GM19240 (cell line): ENCODE measurements at regions not wholly inside any gene's neighbourhood (a gene's known extent, or its start where the extent isn't known, plus 50 kb on each side); places are given as distances from the start of the nearest gene placed in this dataset.
"Not testable (repeated sequence)": the region's sequence is repeated elsewhere in the genome, so short reads cannot be mapped to it uniquely, and the experiment has no call there.

Experiments used
- DNase-seq: peaks from one replicate; pipeline ENCODE4 v3.0.0; 2011; ENCODE audit warnings: low spot score; ENCODE audit not compliant: insufficient read length

DNA sequence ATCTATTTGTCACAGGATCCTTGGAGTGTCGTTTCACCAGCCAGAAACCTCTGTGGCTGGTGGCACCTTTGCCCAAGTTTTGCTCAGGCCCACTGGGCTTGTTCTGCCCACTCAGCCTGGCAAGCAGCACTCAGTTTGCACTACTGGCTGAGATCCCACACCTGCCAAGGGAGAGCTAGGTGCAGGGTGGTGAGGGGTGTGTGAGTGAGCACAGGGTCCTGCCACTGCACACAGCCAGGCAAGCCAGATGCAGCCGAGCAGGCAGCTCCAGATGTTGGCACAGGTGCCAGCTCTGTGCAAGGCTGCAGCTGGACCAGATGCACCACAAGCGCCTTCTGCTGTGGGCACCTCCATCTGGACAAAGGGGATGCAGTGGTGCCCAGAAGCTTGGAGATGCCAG, 281.7 kb upstream of the UBE2E3 start:
- no peak for DNase-seq

DNA sequence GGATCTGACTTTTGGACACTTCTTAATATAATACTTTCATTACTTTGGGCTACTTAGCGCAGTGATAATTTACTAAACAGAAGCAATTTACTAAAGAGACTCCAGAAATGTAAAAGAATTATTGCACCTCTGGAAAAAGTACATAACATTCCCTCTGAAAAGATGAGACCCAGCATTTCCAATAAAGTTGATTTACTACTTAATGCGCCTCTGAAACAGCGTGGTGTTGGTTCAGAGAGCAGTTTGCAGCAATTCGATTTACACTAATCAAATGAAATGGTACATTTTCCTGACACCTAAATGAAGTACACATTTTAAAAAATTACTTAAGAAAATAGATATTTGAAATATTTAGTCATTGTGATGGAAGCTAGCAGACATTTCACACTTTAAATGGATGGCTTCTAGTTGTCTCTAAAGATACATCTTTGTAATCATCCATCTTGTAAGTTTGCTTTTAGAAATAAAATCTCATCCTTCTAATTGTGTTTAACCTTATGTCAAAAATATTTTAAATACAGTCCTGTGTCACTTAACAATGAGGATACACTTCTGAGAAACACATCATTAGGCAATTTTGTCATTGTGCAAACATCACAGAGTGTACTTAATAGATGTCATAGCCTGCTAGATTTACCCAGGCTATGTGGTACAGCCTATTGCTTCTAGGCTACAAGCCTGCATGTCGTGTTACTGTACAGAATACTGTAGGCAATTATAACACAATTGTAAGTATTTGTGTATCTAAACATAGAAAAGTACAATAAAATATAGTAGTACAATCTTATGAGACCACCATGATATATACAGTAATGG, 284.6 kb upstream of the UBE2E3 start:
- no peak for DNase-seq

DNA sequence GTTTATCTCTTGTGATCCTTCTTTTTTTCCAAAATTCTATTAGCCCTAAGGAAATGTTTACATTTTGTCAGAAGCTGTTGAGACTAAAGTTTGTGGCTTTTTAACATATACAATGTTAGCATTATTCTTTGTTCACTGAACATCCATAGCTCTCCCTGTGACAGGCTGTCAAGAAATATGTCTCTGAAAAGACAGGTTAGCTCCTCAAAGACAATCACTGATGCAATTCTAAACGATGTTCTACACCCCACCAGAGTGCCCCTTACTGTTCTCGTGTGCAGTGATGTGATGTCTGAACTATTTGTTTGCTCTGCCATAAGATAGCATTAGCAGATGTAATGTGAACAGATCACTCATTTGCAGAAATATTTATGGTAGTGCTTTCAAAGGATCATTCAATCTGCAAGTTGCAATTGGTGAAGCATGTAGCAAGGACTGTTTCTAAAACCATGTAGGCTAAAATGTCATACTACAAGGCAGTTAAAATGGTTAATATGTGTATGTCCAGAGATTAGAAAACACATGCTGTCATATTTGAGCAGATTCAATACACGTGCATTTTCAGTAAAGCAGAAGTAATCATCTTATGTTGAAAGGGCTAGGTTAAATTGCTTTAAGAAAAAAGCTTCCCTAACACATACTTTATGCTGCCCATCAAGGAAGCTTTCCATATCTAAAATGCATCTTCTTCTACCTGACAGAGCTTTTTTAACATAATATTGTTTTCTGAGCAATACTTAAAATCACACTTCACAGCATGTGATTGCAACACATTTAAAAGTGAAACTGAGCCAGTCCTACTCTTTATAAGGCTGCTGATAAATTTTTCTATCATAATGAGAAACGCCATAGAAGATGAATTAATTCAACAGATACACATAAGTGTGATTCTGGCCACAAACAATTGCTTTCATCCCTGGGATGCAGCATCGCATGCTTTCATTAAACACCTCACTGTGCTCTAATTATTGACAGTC, 285.7 kb upstream of the UBE2E3 start:
- DNase-seq: no peak

DNA sequence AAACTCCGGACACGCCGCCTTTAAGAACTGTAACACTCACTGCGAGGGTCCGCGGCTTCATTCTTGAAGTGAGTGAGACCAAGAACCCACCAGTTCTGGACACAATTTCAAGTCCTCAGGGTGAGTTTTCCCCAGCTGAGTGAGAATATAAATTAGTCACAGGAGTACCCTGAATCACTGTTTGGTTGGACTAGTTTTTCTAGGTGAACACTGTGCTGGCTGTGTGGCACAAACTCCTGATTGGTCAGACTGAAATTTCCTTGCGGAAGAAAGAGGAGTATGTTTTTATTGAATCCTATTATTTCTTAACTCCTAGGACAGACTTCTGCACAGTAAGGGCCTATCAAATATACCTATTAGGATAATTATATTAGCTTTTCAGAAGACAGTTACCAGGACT, 288.1 kb upstream of the UBE2E3 start:
- no peak for DNase-seq

DNA sequence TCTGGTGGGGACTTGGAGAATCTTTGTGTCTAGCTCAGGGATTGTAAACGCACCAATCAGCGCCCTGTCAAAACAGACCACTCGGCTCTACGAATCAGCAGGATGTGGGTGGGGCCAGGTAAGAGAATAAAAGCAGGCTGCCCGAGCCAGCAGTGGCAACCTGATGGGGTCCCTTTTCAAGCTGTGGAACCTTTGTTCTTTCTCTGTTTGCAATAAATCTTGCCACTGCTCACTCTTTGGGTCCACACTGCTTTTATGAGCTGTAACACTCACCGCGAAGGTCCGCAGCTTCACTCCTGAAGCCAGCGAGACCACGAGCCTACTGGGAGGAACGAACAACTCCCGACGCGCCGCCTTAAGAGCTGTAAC, 288.6 kb upstream of the UBE2E3 start:
- DNase-seq: not testable (repeated sequence)

DNA sequence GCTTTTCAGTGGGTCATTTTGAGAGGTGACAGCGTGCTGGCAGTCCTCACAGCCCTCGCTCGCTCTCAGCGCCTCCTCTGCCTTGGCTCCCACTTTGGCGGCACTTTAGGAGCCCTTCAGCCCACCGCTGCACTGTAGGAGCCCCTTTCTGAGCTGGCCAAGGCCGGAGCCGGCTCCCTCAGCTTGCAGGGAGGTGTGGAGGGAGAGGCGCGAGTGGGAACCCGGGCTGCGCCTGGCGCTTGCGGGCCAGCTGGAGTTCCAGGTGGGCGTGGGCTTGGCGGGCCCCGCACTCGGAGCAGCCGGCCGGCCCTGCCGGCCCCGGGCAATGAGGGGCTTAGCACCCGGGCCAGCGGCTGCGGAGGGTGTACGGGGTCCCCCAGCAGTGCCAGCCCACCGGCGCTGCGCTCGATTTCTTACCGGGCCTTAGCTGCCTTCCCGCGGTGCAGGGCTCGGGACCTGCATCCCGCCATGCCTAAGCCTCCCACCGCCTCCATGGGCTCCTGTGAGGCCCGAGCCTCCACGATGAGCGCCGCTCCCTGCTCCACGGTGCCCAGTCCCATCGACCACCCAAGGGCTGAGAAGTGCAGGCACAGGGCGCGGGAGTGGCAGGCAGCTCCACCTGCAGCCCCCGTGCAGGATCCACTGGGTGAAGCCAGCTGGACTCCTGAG, 289.1 kb upstream of the UBE2E3 start:
- DNase-seq: not testable (repeated sequence)

DNA sequence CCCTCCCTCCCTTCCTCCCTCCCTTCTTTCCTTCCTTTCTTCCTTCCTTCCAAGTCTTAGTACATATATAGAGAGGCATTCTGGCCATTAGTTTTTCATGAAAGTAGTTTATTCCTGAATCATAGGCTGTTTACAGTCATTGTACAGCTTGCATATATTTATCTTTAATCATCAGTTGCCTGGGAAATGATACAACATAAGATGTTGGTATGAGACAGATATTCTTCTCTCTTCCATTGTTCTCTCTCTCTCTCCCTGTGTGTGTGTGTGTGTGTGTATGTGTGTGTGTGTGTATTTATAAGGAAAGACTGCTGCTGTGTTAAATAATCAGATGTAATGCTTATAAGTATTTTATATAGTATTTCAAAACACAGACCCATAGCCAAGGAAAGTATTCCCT, 289.8 kb upstream of the UBE2E3 start:
- no peak for DNase-seq

DNA sequence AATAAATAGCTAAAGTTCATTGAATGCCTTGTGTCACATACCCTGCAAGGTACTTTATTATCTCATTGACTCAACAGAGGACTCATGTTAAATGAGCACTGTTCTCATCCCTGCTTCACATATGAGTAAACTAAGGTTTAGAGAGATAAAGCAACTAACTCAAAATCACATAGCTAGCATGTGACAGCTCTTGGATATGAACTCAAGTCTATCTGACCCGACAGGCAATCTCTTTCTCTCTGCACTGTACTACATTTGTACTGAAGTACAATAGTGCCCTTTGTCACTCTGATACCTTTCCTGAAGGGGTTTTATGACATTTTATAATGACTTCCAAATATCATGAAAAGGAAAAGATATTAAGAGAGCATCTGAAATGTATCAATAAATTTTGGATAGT, 297.5 kb upstream of the UBE2E3 start:
- no peak for DNase-seq

DNA sequence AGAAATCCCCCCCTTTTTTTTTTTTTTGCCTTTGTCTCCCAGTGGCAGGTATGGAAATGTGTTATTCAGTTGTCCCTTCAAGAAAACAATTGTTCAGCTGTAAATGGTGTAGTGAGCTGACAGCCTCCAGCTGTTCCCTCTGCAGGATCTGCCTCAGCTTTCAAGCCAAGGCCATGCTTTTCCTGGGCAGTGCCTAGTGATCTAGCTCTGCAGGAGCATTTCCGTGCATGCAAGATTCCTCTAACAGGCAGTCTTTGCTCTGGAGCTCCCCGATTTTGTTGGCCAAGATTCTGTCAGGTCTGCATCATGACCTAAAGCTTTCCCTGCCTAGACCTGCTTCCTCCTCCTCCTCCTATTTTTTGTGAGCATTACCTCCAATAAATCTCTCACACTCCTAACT, 300.7 kb upstream of the UBE2E3 start:
- DNase-seq: no peak

DNA sequence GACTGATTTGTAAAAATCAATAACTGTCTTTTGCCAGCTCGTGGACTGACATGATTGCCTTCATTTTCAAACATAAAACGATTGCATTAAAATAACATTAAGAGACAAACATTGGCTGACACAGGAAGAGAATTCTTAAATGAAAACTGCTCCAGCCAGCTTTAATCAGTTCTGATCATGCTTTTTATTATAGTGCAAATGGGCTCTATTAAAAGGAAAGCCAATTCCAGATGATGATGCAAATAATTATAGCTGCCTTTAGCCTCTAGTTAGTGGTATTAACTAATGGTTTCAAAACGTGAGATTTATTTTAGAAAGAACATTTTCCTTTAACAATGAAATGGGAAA, 301.8 kb upstream of the UBE2E3 start:
- no peak for DNase-seq

DNA sequence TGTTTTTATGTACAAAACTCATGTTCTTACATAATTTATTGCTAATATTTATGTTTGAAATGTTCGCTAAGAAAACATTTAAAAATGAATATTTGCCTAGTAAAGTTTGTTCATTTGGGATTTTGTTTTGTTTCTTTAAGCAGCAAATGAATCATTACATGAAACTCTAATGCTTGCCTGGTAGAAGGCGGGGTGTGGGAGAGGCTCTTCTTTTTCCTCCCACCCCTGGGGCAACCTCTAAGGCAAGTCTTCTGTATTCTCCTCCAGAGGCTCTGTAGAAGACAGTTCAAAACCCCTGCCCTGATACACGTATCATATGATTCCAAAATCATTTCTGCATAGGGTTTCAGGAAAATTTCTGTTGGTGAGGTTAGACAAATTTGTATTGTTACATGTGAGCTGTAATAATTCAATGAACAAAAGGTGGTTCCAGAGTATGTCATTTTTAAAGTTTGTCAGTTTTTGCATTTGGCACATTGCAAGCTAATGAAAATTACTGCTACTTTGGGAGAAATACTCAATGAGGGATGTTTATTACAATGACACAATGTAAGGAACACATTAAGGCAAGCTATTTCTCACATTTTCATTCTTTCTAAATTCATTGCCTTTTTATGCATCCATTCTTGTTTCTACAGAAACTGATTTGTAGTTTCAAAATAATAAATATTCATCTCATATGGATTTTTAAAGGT, 302.3 kb upstream of the UBE2E3 start:
- DNase-seq: no peak

DNA sequence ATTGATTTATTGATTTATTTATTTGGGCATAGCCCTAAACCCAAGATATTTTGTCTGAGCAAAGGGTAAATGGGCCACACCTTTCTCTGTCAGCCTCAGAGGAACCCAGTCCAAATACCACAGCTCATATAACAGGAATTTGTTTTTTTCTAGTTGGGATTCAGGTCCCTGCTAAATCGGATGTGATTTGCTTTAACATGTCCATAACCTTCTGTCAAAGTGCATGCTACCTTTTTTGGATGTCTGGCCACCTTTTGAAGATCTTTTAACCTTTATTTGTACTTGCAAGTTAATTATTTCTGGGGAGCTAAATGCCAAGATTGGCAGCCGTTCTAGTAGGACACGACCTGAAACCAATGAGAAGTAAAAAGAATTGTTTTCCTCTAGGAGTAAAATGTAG, 303.2 kb upstream of the UBE2E3 start:
- DNase-seq: no peak

DNA sequence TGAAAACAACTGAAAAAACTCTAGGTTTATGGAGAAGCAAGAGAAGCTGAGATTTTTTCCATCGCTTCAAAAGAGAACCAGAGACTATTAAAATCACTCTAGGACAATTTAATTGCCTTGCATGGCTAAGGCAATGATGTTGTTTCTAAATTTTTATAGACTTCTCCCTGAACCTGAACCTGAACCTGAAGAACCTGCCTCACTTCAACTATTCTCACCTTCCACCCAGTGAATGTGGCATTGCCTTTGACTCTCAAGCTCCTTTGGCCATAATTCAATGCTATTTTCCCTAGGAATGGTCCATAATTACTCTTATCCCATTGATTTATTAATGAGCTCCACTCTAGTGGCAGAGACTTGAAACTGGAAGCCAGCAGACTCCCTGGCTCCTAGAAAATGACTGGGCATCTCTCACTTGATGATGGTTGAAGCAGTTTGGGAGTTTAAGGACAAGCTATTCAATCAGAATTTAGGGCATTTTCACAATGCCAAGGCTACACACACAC, 303.8 kb upstream of the UBE2E3 start:
- no peak for DNase-seq

DNA sequence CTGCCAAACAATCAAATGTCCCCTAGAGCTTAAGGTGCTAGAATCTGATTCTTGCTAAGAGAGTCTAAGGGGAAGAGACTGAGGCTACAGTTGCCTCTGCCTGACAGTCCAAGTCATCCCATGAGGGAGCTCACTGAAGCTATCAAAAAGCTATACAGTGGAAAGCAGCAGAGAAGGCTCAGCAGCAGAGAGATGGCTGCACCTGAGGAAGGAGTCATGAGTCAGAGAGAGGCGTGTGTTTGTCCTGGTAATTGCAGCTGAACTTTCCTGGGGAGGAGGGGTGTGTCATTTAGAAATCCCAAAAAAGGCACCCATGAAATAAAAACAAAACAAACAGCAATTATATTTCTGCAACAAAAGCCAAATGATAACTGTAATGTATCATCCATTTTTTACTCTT, 305.2 kb upstream of the UBE2E3 start:
- DNase-seq: no peak

DNA sequence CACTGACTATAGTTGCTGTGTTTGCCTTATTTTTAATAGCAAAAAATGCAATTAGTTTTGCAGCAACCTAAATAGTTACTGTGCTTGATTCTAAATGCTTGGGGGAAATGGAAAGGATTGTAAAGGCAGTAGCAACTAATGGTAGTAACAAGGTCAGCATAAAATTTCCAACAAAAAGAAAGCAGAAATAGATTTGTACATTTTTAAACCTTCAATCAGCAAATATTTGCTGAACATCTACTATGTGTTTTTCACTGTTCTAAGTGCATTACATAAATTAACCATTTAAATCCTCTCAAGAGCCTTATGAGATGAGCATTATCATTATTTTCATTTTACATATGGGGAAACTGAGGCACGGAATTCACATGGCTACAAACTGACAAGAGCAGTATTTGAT, 308.0 kb upstream of the UBE2E3 start:
- no peak for DNase-seq

DNA sequence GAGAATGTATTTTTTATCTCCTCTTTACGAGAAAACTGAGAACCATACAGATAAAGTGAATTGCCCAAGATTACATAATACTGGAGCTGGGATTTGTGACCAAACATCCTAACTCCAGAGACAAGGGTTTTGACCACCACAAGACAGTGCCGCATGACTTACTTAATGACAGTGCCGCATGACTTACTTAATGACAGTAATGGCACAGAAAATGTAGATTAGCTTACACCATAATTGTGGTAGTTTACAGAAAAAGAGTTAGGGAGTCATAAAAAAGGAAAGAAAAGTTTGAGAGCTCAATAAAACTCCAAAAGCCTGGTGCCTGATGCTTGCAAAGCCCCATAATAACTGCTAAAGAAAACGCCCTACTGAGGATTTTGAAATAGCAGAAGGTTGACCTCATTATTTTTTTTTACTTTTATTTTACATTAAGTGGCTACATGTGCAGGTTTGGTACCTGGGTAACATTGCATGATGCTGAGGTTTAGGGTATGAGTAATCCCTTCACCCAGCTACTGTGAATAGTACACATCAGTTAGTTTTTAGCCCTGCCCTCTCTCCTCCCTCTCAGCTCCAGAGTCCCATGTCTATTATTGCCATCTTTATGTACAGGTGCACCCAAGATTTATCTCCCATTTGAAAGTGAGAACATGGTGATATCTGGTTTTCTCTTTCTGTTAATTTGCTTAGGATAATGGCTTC, 310.0 kb upstream of the UBE2E3 start:
- DNase-seq: no peak

DNA sequence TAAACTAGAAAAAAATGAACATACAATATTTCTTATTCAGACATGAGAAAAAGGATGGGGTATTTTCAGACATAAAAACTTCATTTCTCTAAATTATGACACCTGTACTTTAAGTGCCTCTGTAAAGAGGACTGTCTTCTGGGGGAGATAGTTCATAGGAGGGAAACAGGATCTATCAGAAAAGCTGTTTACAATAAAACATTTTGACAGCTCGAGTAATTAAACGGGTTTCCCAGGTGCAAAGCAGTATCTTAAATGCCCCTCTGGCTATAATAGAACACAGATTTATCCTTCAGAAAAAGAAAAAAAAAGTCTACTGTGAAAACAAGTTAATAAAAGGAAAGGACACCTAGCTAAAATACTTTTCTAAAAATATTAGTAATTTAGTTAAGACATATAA, 311.4 kb upstream of the UBE2E3 start:
- DNase-seq: no peak

DNA sequence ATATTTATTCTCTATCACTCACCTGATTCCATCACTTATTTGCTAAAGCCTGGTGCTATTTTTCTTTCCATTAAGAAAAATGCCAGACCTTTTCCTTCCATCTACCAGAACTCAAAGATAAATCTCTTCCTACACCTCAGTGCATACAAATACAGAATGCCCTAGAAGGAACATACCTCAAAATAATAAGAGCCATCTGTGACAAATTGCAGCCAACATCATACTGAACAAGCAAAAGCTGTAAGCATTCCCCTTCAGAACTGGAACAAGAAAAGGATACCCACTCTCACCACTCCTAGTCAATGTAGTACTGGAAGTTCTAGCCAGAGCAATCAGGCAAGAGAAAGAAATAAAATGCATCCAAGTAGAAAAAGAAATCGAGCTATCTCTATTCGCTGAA, 315.9 kb upstream of the UBE2E3 start:
- DNase-seq: no peak

DNA sequence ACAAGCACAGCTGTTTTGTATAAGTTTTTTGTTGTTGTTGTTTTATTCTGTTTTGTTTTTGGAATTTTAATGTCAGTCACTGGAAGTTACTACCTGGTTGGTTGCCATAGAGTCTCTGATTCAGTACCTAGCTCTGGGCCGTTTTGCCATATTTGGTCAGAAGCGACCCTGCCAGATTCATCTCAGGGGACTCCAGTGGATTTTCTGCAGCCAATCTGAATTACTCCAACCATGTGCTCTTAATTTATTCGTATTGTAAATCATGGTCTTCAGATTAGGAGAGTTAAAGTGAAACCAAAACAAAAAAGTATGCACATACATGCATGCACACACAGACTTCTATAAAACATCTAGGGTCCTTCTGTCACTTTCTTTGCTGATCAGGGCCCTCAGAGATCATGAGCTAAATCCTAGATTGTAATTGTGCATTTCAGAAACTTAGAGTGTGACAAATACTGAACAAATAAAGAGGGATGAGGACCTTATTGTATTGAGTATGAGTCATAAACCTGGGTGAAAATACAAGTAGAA, 317.4 kb upstream of the UBE2E3 start:
- no peak for DNase-seq

DNA sequence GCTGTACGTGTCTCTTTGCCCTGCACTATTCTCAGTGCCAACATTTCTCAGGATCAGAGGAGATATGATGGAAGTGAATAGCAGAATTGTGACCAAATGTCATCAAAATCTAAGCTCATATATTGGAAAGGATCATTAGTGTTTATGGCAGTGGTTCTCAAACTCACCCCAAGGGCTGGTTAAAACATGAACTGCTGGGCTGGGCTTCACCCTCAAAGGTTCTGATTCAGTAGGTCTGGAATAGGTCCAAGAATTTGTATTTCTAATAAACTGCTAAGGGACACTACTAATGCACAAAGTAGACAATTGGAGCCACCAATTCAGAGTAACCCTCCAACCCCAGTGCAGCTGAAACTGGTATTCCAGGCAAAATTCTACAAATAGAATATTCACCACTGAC, 317.9 kb upstream of the UBE2E3 start:
- no peak for DNase-seq

DNA sequence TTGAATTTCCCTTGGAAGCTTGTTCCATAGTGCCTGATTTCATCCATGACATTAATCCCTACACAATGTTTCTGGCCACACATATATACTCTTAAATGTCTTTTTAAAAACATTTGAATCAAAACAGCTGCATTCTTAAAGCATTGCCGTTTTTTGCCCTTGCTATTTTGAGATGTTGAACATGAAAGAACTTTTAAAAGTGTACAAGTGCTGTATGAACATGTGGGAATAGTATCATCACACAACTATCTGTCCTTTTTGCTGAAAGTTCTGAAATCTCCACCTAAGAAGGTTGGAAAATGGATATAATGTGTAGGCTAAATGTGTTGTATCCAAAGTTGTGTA, 318.7 kb upstream of the UBE2E3 start:
- no peak for DNase-seq
